HCT116 (cell line): ENCODE measurements at regions not wholly inside any gene's neighbourhood (a gene's known extent, or its start where the extent isn't known, plus 50 kb on each side); places are given as distances from the start of the nearest gene placed in this dataset.

Source experiments
- ATAC-seq: fragments of 200-7000 bp; cut with Tn5 transposase; 2 replicates; pipeline ENCODE4 v1.9.1; 2020; ENCODE audit warnings: mild to moderate bottlenecking, moderate library complexity
- BruUV-seq: library from RNA; stranded (reverse); fragments of 400-500 nt; replicated peaks from 2 replicates; lab custom pipeline; 2021; lab: Mats Ljungman, UMichigan
- CTCF ChIA-PET: fragments of 300-600 bp; sonication (Branson Sonifier 250); formaldehyde crosslinking; loops from one replicate; lab custom pipeline; 2021; ENCODE audit warnings: antibody characterized with exemption; lab: Charles Lee
- POLR2A ChIA-PET: fragments of 300-600, 350-600 bp; sonication (Branson Sonifier 250); formaldehyde crosslinking; loops from one replicate; lab custom pipeline; 2021; ENCODE audit warnings: antibody characterized with exemption; lab: Charles Lee
- RAD21 ChIA-PET, 2 experiments: fragments of 300-600 bp; sonication (Branson Sonifier 250); formaldehyde crosslinking; loops; one replicate each; lab custom pipeline; 2023; ENCODE audit warnings: low total read pairs in 2 of 2; ENCODE audit not compliant: uncharacterized antibody in 2 of 2, unreplicated experiment in 2 of 2, low non-redundant PET in 1 of 2; lab: Charles Lee
- DNase-seq: peaks from one replicate; pipeline ENCODE4 v3.0.0-alpha.2; 2010; ENCODE audit warnings: low read depth, low spot score
- H2AFZ ChIP-seq: fragments of 200-600 bp; shearing (Covaris generic), sonication (generic); 2 replicates; pipeline ENCODE4 v1.6.1; 2017; ENCODE audit warnings: low read depth, mixed run types, mixed read lengths, antibody characterized with exemption, low read length; ENCODE audit not compliant: poor library complexity, severe bottlenecking
- H3K27ac ChIP-seq: 2 replicates; pipeline ENCODE4 v1.5.1; 2012; ENCODE audit warnings: low read depth, low read length
- H3K27me3 ChIP-seq: fragments of 200-600 bp; sonication (generic); 2 replicates; pipeline ENCODE4 v1.6.1; 2016; ENCODE audit warnings: mixed run types, low read length, mixed read lengths; ENCODE audit not compliant: insufficient read depth
- H3K36me3 ChIP-seq, 2 experiments: fragments of 200-500 bp in 1 of 2; fragments of 200-600 bp in 1 of 2; sonication (Bioruptor generic) in 1 of 2; sonication (generic) in 1 of 2; 2 replicates each; pipeline versions ENCODE4 v1.5.1 to v1.6.1; 2014 to 2016; ENCODE audit warnings: low read length in 2 of 2, inconsistent platforms in 1 of 2, mixed read lengths in 1 of 2, mixed run types in 1 of 2; ENCODE audit not compliant: insufficient read depth in 2 of 2, control insufficient read depth in 1 of 2
- H3K4me1 ChIP-seq, 2 experiments: fragments of 200-600 bp in 1 of 2; sonication (generic) in 1 of 2; 2 replicates each; pipeline versions ENCODE4 v1.5.1 to v1.6.1; 2012 to 2017; ENCODE audit warnings: low read length in 2 of 2, inconsistent platforms in 1 of 2, mild to moderate bottlenecking in 1 of 2, mixed read lengths in 1 of 2, mixed run types in 1 of 2, moderate library complexity in 1 of 2; ENCODE audit not compliant: insufficient read depth in 2 of 2, control insufficient read depth in 1 of 2
- H3K4me2 ChIP-seq: fragments of 200-600 bp; sonication (generic); 2 replicates; pipeline ENCODE4 v1.6.1; 2017; ENCODE audit warnings: mixed run types, low read length, mixed read lengths
- H3K4me3 ChIP-seq, 2 experiments: fragments of 200-600 bp in 1 of 2; sonication (generic) in 1 of 2; replicated peaks in 1 of 2; 2 replicates each; pipeline ENCODE4 v1.5.1; 2011 to 2016; ENCODE audit warnings: low read length in 2 of 2, control low read depth in 1 of 2, low read depth in 1 of 2, mild to moderate bottlenecking in 1 of 2, mixed read lengths in 1 of 2, mixed run types in 1 of 2
- H3K79me2 ChIP-seq: fragments of 200-600 bp; sonication (generic); 2 replicates; pipeline ENCODE4 v1.6.1; 2017; ENCODE audit warnings: mild to moderate bottlenecking, mixed run types, low read length, moderate library complexity, mixed read lengths; ENCODE audit not compliant: insufficient read depth
- H3K9ac ChIP-seq: fragments of 200-600 bp; sonication (generic); 2 replicates; pipeline ENCODE4 v1.6.1; 2016; ENCODE audit warnings: low read length, mixed read lengths
- H3K9me2 ChIP-seq: fragments of 200-600 bp; sonication (generic), shearing (Covaris generic); 2 replicates; pipeline ENCODE4 v1.6.1; 2017; ENCODE audit warnings: mixed run types, mild to moderate bottlenecking, moderate library complexity; ENCODE audit not compliant: insufficient read depth
- H3K9me3 ChIP-seq, 2 experiments: fragments of 200-500 bp in 1 of 2; fragments of 200-600 bp in 1 of 2; sonication (Bioruptor generic) in 1 of 2; sonication (generic) in 1 of 2; 2 replicates each; pipeline ENCODE4 v1.6.1; 2014 to 2017; ENCODE audit warnings: low read length in 2 of 2, mixed read lengths in 2 of 2, inconsistent platforms in 1 of 2, low read depth in 1 of 2, mild to moderate bottlenecking in 1 of 2, mixed run types in 1 of 2, moderate library complexity in 1 of 2; ENCODE audit not compliant: control insufficient read depth in 1 of 2, insufficient read depth in 1 of 2
- H4K20me1 ChIP-seq: fragments of 200-600 bp; sonication (generic), shearing (Covaris generic); 2 replicates; pipeline ENCODE4 v1.6.1; 2017; ENCODE audit warnings: mixed run types, mild to moderate bottlenecking, moderate library complexity; ENCODE audit not compliant: insufficient read depth
- CBX3 ChIP-seq: IDR thresholded peaks from 2 replicates; pipeline ENCODE4 v1.6.1; 2012; ENCODE audit warnings: low read depth
- CEBPB ChIP-seq: IDR thresholded peaks from 2 replicates; pipeline ENCODE4 v1.6.1; 2012; ENCODE audit warnings: low read depth
- EGR1 ChIP-seq: IDR thresholded peaks from 2 replicates; pipeline ENCODE4 v1.6.1; 2012; ENCODE audit warnings: low read depth
- ELF1 ChIP-seq: IDR thresholded peaks from 2 replicates; pipeline ENCODE4 v1.6.1; 2012; ENCODE audit warnings: low read depth, borderline replicate concordance
- EZH2 ChIP-seq: fragments of 200-600 bp; sonication (generic); IDR thresholded peaks from 2 replicates; pipeline ENCODE4 v1.6.1; 2017; ENCODE audit warnings: antibody characterized with exemption, mixed run types
- EZH2phosphoT487 ChIP-seq: fragments of 200-600 bp; IDR thresholded peaks from 2 replicates; pipeline ENCODE4 v1.6.1; 2018; ENCODE audit warnings: antibody characterized with exemption, borderline replicate concordance
- FOSL1 ChIP-seq: IDR thresholded peaks from 2 replicates; pipeline ENCODE4 v1.6.1; 2012; ENCODE audit warnings: low read depth
- JUND ChIP-seq: IDR thresholded peaks from 2 replicates; pipeline ENCODE4 v1.6.1; 2012
- POLR2AphosphoS5 ChIP-seq: IDR thresholded peaks from 2 replicates; pipeline ENCODE4 v1.6.1; 2011; ENCODE audit warnings: mild to moderate bottlenecking, low read depth, low read length, moderate library complexity
- RAD21 ChIP-seq: IDR thresholded peaks from 2 replicates; pipeline ENCODE4 v1.6.1; 2012; ENCODE audit warnings: low read depth, mild to moderate bottlenecking
- SP1 ChIP-seq: IDR thresholded peaks from 2 replicates; pipeline ENCODE4 v1.6.1; 2012; ENCODE audit warnings: low read depth
- SRF ChIP-seq: IDR thresholded peaks from 2 replicates; pipeline ENCODE4 v1.6.1; 2012; ENCODE audit warnings: low read depth
- TCF7L2 ChIP-seq: IDR thresholded peaks from 2 replicates; pipeline ENCODE4 v1.7.0; 2011; ENCODE audit warnings: borderline replicate concordance, inconsistent platforms; ENCODE audit not compliant: insufficient read depth, insufficient read length; ENCODE audit errors: extremely low read depth
- YY1 ChIP-seq: IDR thresholded peaks from 2 replicates; pipeline ENCODE4 v1.6.1; 2011; ENCODE audit warnings: low read length, low read depth, moderate library complexity, mild to moderate bottlenecking; ENCODE audit not compliant: insufficient replicate concordance; ENCODE audit errors: extremely low read depth
- ZBTB33 ChIP-seq: IDR thresholded peaks from 2 replicates; pipeline ENCODE4 v1.6.1; 2011; ENCODE audit warnings: mild to moderate bottlenecking, low read length, moderate library complexity; ENCODE audit not compliant: insufficient replicate concordance; ENCODE audit errors: extremely low read depth
- ZFX ChIP-seq: fragments of 450-650 bp; IDR thresholded peaks from 2 replicates; pipeline ENCODE4 v1.6.1; 2017
- ZNF274 ChIP-seq: fragments of 200-500 bp; sonication (Bioruptor generic); IDR thresholded peaks from 2 replicates; pipeline ENCODE4 v1.6.1; 2014; ENCODE audit warnings: mild to moderate bottlenecking, low read depth, low read length, inconsistent platforms
- intact Hi-C: fragments of 100-400 bp; cut with micrococcal nuclease; formaldehyde crosslinking; loops from 2 replicates; pipeline ENCODE4 v1.10.0; 2022
- TF ChIP-seq, protein P1 (sequence below), 3 experiments: fragments of 200-600 bp in 1 of 3; sonication (generic) in 1 of 3; IDR thresholded peaks in 2 of 3; conservative IDR thresholded peaks in 1 of 3; 2 replicates each; pipeline ENCODE4 v1.5.1; 2012 to 2017; ENCODE audit warnings: low read depth in 2 of 3, low read length in 2 of 3, antibody characterized with exemption in 1 of 3, borderline replicate concordance in 1 of 3, control low read depth in 1 of 3, mild to moderate bottlenecking in 1 of 3, mixed read lengths in 1 of 3, mixed run types in 1 of 3, moderate library complexity in 1 of 3; ENCODE audit not compliant: insufficient read depth in 1 of 3
- TF ChIP-seq, protein P2 (sequence below): IDR thresholded peaks from 2 replicates; pipeline ENCODE4 v1.6.1; 2012; ENCODE audit warnings: low read depth
- TF ChIP-seq, protein P3 (sequence below): IDR thresholded peaks from 2 replicates; pipeline ENCODE4 v1.6.1; 2012

- no peak overlapping the region for H3K4me3 ChIP-seq
- ChIA-PET POLR2A (no interaction called here), CTCF (no interaction called here), RAD21 (no interaction called here)
- ATAC-seq (no peak), DNase-seq (no peak)
- H3K9ac ChIP-seq, result no peak overlapping the region
- no TSS peak for BruUV-seq
- no peaks in the 10 kb centered on the region for H3K27me3 ChIP-seq
- H3K4me1 ChIP-seq, result no peaks in the 10 kb centered on the region
- no peak for TF ChIP-seq TCF7L2
- no peak for TF ChIP-seq EGR1
- no peak for TF ChIP-seq SRF
- TF ChIP-seq FOSL1, result no peak
- TF ChIP-seq RAD21, result no peak
- no peak for TF ChIP-seq ZNF274
- TF ChIP-seq, protein P1, sequence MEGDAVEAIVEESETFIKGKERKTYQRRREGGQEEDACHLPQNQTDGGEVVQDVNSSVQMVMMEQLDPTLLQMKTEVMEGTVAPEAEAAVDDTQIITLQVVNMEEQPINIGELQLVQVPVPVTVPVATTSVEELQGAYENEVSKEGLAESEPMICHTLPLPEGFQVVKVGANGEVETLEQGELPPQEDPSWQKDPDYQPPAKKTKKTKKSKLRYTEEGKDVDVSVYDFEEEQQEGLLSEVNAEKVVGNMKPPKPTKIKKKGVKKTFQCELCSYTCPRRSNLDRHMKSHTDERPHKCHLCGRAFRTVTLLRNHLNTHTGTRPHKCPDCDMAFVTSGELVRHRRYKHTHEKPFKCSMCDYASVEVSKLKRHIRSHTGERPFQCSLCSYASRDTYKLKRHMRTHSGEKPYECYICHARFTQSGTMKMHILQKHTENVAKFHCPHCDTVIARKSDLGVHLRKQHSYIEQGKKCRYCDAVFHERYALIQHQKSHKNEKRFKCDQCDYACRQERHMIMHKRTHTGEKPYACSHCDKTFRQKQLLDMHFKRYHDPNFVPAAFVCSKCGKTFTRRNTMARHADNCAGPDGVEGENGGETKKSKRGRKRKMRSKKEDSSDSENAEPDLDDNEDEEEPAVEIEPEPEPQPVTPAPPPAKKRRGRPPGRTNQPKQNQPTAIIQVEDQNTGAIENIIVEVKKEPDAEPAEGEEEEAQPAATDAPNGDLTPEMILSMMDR (IDR thresholded peaks at IDR 0.05 in 2 of 3, conservative IDR thresholded peaks at IDR 0.05 in 1 of 3; ENCODE audit: borderline replicate concordance in 1 of 3, insufficient read depth in 1 of 3, low read depth in 2 of 3, low read length in 2 of 3), result no peak
- TF ChIP-seq ELF1, result no peak
- no peak for TF ChIP-seq SP1
- no peak for TF ChIP-seq EZH2
- TF ChIP-seq ZFX, result no peak
- TF ChIP-seq CBX3, result no peak
- TF ChIP-seq YY1, result no peak
- TF ChIP-seq ZBTB33, result no peak
- TF ChIP-seq POLR2AphosphoS5, result no peak
- no peak for TF ChIP-seq CEBPB
- no peak for TF ChIP-seq JUND
- TF ChIP-seq, protein P2, sequence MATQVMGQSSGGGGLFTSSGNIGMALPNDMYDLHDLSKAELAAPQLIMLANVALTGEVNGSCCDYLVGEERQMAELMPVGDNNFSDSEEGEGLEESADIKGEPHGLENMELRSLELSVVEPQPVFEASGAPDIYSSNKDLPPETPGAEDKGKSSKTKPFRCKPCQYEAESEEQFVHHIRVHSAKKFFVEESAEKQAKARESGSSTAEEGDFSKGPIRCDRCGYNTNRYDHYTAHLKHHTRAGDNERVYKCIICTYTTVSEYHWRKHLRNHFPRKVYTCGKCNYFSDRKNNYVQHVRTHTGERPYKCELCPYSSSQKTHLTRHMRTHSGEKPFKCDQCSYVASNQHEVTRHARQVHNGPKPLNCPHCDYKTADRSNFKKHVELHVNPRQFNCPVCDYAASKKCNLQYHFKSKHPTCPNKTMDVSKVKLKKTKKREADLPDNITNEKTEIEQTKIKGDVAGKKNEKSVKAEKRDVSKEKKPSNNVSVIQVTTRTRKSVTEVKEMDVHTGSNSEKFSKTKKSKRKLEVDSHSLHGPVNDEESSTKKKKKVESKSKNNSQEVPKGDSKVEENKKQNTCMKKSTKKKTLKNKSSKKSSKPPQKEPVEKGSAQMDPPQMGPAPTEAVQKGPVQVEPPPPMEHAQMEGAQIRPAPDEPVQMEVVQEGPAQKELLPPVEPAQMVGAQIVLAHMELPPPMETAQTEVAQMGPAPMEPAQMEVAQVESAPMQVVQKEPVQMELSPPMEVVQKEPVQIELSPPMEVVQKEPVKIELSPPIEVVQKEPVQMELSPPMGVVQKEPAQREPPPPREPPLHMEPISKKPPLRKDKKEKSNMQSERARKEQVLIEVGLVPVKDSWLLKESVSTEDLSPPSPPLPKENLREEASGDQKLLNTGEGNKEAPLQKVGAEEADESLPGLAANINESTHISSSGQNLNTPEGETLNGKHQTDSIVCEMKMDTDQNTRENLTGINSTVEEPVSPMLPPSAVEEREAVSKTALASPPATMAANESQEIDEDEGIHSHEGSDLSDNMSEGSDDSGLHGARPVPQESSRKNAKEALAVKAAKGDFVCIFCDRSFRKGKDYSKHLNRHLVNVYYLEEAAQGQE, result no peak
- TF ChIP-seq, protein P3, sequence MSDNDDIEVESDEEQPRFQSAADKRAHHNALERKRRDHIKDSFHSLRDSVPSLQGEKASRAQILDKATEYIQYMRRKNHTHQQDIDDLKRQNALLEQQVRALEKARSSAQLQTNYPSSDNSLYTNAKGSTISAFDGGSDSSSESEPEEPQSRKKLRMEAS, result no peak
- TF ChIP-seq EZH2phosphoT487, result no peak
- no peaks in the 10 kb centered on the region for H3K9me3 ChIP-seq
- H3K79me2 ChIP-seq, result no peaks in the 10 kb centered on the region
- no peaks in the 10 kb centered on the region for H3K36me3 ChIP-seq
- no peak overlapping the region for H3K27ac ChIP-seq
- H3K9me2 ChIP-seq, result no peaks in the 10 kb centered on the region
- H3K4me2 ChIP-seq, result no peak overlapping the region
- no peak overlapping the region for H2AFZ ChIP-seq
- no peaks in the 10 kb centered on the region for H4K20me1 ChIP-seq
- intact Hi-C loops, result no loop called here
Observed at GRCh38 chr6:120348926-120349325, 985.4 kb downstream of the TBC1D32 start.
